Endothelial cell of umbilical vein (primary cell): ENCODE measurements at regions not wholly inside any gene's neighbourhood (a gene's known extent, or its start where the extent isn't known, plus 50 kb on each side); places are given as distances from the start of the nearest gene placed in this dataset.

ENCODE experiments used
- BruUV-seq: library from RNA; stranded (reverse); fragments of 400-500 nt; replicated peaks from 2 replicates; lab custom pipeline; 2021; lab: Mats Ljungman, UMichigan
- CTCF ChIA-PET: fragments of 300-600, 350-600 bp; sonication (Branson Sonifier 250); formaldehyde crosslinking; loops from one replicate; lab custom pipeline; 2021; ENCODE audit warnings: antibody characterized with exemption, inconsistent platforms; lab: Charles Lee
- POLR2A ChIA-PET: fragments of 300-600, 350-600 bp; sonication (Branson Sonifier 250); formaldehyde crosslinking; loops from one replicate; lab custom pipeline; 2021; ENCODE audit warnings: antibody characterized with exemption, inconsistent platforms; lab: Charles Lee
- DNase-seq: peaks from one replicate; pipeline ENCODE4 v3.0.0-alpha.2; 2011; ENCODE audit warnings: low read depth, low spot score
- FAIRE-seq: peaks from 2 replicates; lab custom pipeline; 2011; peaks lifted over from hg19 to GRCh38; lab: Jason Lieb, UNC
- H2AFZ ChIP-seq: 2 replicates; pipeline ENCODE4 v1.6.0; 2012; ENCODE audit warnings: low read depth, low read length, control low read depth, inconsistent platforms
- H3K27ac ChIP-seq: 2 replicates; pipeline ENCODE4 v1.5.1; 2011; ENCODE audit warnings: low read depth, mild to moderate bottlenecking, control low read depth, low read length, moderate library complexity; ENCODE audit not compliant: insufficient read depth
- H3K27me3 ChIP-seq, 2 experiments: 2 replicates each; pipeline versions ENCODE4 v1.6.0 to v1.6.1; 2011; ENCODE audit warnings: low read length in 2 of 2, mixed read lengths in 1 of 2; ENCODE audit not compliant: control insufficient read depth in 2 of 2, insufficient read depth in 2 of 2
- H3K36me3 ChIP-seq, 2 experiments: 2 replicates in 1 of 2; 3 replicates in 1 of 2; pipeline ENCODE4 v1.5.1; 2011; ENCODE audit warnings: low read length in 2 of 2, mild to moderate bottlenecking in 1 of 2, moderate library complexity in 1 of 2; ENCODE audit not compliant: control insufficient read depth in 2 of 2, insufficient read depth in 2 of 2; ENCODE audit errors: extremely low read depth in 1 of 2
- H3K4me1 ChIP-seq: 3 replicates; pipeline ENCODE4 v1.5.1; 2011; ENCODE audit warnings: mild to moderate bottlenecking, low read length; ENCODE audit not compliant: control insufficient read depth, insufficient read depth; ENCODE audit errors: extremely low read depth
- H3K4me2 ChIP-seq: 2 replicates; pipeline ENCODE4 v1.6.1; 2011; ENCODE audit warnings: low read length, control low read depth, mixed read lengths; ENCODE audit not compliant: insufficient read depth
- H3K4me3 ChIP-seq, 3 experiments: fragments of 200-600 bp in 1 of 3; sonication (generic), shearing (Covaris generic) in 1 of 3; replicated peaks in 1 of 3; 2 replicates each; pipeline ENCODE4 v1.5.1; 2011 to 2016; ENCODE audit warnings: control low read depth in 3 of 3, low read length in 3 of 3, mild to moderate bottlenecking in 2 of 3, inconsistent platforms in 1 of 3, low read depth in 1 of 3, moderate library complexity in 1 of 3; ENCODE audit not compliant: insufficient read depth in 1 of 3
- H3K79me2 ChIP-seq: 2 replicates; pipeline ENCODE4 v1.6.0; 2012; ENCODE audit warnings: low read length, inconsistent platforms; ENCODE audit not compliant: control insufficient read depth, insufficient read depth
- H3K9ac ChIP-seq: replicated peaks from 2 replicates; pipeline ENCODE3; 2011; ENCODE audit warnings: low read length, control low read depth; ENCODE audit not compliant: insufficient read depth; ENCODE audit errors: extremely low read depth
- H3K9me1 ChIP-seq: replicated peaks from 3 replicates; pipeline ENCODE4 v1.6.0; 2011; ENCODE audit warnings: mild to moderate bottlenecking, low read length; ENCODE audit not compliant: control insufficient read depth, insufficient read depth; ENCODE audit errors: extremely low read depth
- H3K9me3 ChIP-seq: replicated peaks from 2 replicates; pipeline ENCODE4 v1.5.1; 2012; ENCODE audit warnings: low read length, inconsistent platforms; ENCODE audit not compliant: control insufficient read depth, insufficient read depth
- H4K20me1 ChIP-seq: replicated peaks from 2 replicates; pipeline ENCODE3; 2011; ENCODE audit warnings: mild to moderate bottlenecking, low read length; ENCODE audit not compliant: control insufficient read depth, insufficient read depth; ENCODE audit errors: extremely low read depth
- EZH2 ChIP-seq: IDR thresholded peaks from 2 replicates; pipeline ENCODE4 v1.6.1; 2012; ENCODE audit warnings: borderline replicate concordance, low read depth, mild to moderate bottlenecking, moderate library complexity, low read length, inconsistent platforms; ENCODE audit not compliant: severe bottlenecking
- FOS ChIP-seq: IDR thresholded peaks from 2 replicates; pipeline ENCODE4 v1.6.1; 2011; ENCODE audit warnings: mild to moderate bottlenecking, low read length, moderate library complexity, borderline replicate concordance; ENCODE audit not compliant: insufficient read depth
- GATA2 ChIP-seq: IDR thresholded peaks from 2 replicates; pipeline ENCODE4 v1.7.0; 2011; ENCODE audit warnings: low read depth, mild to moderate bottlenecking, moderate library complexity, mixed read lengths, low read length; ENCODE audit not compliant: insufficient read length, insufficient read depth
- JUN ChIP-seq: IDR thresholded peaks from 2 replicates; pipeline ENCODE4 v1.6.1; 2011; ENCODE audit warnings: borderline replicate concordance, low read depth; ENCODE audit not compliant: insufficient read length, insufficient read depth
- MYC ChIP-seq: IDR thresholded peaks from one replicate; pipeline ENCODE4 v1.6.1; 2011; ENCODE audit warnings: mild to moderate bottlenecking, low read depth, low read length
- POLR2A ChIP-seq: IDR thresholded peaks from 2 replicates; pipeline ENCODE4 v1.6.1; 2012; ENCODE audit warnings: low read depth, mild to moderate bottlenecking, control low read depth, low read length
- POLR2AphosphoS5 ChIP-seq: IDR thresholded peaks from 2 replicates; pipeline ENCODE4 v1.6.1; 2012; ENCODE audit warnings: low read depth, mild to moderate bottlenecking, control low read depth, low read length, moderate library complexity; ENCODE audit not compliant: insufficient read depth
- dilution Hi-C: fragments of 300-500 bp; cut with MboI; formaldehyde crosslinking; loops from one replicate; pipeline ENCODE4 v1.15.0; 2019; ENCODE audit warnings: low sequenced_read_pairs; ENCODE audit not compliant: extremely low pct_ligation_motif_present
- intact Hi-C: fragments of 100-400 bp; cut with micrococcal nuclease; formaldehyde crosslinking; loops from one replicate; pipeline ENCODE4 v1.10.0; 2022
- TF ChIP-seq, protein P1 (sequence below): IDR thresholded peaks from 2 replicates; pipeline ENCODE4 v1.6.1; 2011; ENCODE audit not compliant: insufficient read depth, insufficient read length
- TF ChIP-seq, protein P2 (sequence below), 2 donors: IDR thresholded peaks; 1 replicate in 1 of 2; 2 replicates in 1 of 2; pipeline ENCODE4 v1.5.1; 2011; ENCODE audit warnings: low read length in 2 of 2, mild to moderate bottlenecking in 2 of 2, moderate library complexity in 2 of 2, control low read depth in 1 of 2, inconsistent platforms in 1 of 2, low read depth in 1 of 2; ENCODE audit not compliant: insufficient read depth in 1 of 2; ENCODE audit errors: extremely low read depth in 1 of 2

DNA sequence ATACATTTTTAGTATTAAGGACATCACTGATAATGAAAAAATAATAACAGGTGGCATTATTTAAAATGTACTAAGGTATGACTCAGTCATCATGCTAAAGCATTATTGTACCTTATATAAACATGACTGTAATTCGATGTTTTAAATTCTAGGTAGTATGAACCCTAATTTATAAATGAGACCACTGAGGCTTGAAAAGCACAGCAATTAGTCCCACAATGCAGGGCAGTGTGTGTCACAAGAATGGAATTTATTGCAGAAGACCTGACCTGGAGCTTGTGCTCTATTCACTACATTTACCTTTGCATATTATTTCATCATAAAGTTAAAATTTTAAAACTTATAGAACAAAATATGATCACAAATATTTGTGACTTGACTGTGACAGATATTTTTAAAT, 358.5 kb upstream of the DSEL start:
- TF ChIP-seq MYC (no peak), GATA2 (no peak), EZH2 (no peak), POLR2A (no peak), JUN (no peak), FOS (no peak), POLR2AphosphoS5 (no peak)
- TF ChIP-seq, protein P1, sequence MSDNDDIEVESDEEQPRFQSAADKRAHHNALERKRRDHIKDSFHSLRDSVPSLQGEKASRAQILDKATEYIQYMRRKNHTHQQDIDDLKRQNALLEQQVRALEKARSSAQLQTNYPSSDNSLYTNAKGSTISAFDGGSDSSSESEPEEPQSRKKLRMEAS, result no peak
- TF ChIP-seq, protein P2, sequence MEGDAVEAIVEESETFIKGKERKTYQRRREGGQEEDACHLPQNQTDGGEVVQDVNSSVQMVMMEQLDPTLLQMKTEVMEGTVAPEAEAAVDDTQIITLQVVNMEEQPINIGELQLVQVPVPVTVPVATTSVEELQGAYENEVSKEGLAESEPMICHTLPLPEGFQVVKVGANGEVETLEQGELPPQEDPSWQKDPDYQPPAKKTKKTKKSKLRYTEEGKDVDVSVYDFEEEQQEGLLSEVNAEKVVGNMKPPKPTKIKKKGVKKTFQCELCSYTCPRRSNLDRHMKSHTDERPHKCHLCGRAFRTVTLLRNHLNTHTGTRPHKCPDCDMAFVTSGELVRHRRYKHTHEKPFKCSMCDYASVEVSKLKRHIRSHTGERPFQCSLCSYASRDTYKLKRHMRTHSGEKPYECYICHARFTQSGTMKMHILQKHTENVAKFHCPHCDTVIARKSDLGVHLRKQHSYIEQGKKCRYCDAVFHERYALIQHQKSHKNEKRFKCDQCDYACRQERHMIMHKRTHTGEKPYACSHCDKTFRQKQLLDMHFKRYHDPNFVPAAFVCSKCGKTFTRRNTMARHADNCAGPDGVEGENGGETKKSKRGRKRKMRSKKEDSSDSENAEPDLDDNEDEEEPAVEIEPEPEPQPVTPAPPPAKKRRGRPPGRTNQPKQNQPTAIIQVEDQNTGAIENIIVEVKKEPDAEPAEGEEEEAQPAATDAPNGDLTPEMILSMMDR (IDR thresholded peaks at IDR 0.05; ENCODE audit: extremely low read depth in 1 of 2, insufficient read depth in 1 of 2, low read depth in 1 of 2, low read length in 2 of 2), result no peak
- dilution Hi-C loops (no loop called here), intact Hi-C loops (no loop called here)
- no peaks in the 10 kb centered on the region for H3K79me2 ChIP-seq
- H3K27me3 ChIP-seq, result no peaks in the 10 kb centered on the region
- no peak overlapping the region for H3K4me2 ChIP-seq
- POLR2A ChIA-PET, result no interaction called here
- BruUV-seq, result no TSS peak
- peaks cover 2% of the 10 kb centered on the region for H3K4me1 ChIP-seq
- no peaks in the 10 kb centered on the region for H3K36me3 ChIP-seq
- H2AFZ ChIP-seq, result no peak overlapping the region
- DNase-seq, result no peak
- CTCF ChIA-PET, result no interaction called here
- FAIRE-seq, result no peak
- H3K9me3 ChIP-seq, result no peaks in the 10 kb centered on the region
- no peaks in the 10 kb centered on the region for H3K9me1 ChIP-seq
- H3K4me3 ChIP-seq, result no peak overlapping the region
- H4K20me1 ChIP-seq, result no peaks in the 10 kb centered on the region
- no peak overlapping the region for H3K9ac ChIP-seq
- H3K27ac ChIP-seq, result no peak overlapping the region
